GM12878 (cell line): ENCODE measurements at regions not wholly inside any gene's neighbourhood (a gene's known extent, or its start where the extent isn't known, plus 50 kb on each side); places are given as distances from the start of the nearest gene placed in this dataset.

Source experiments
- ATAC-seq: fragments of 200-7000 bp; cut with Tn5 transposase; 3 replicates; pipeline ENCODE4 v1.9.1; 2020; ENCODE audit warnings: mild to moderate bottlenecking, moderate library complexity
- BruUV-seq: library from RNA; stranded (reverse); fragments of 400-500 nt; replicated peaks from 2 replicates; lab custom pipeline; 2021; lab: Mats Ljungman, UMichigan
- CTCF ChIA-PET: fragments of 300-600 bp; sonication (Branson Sonifier 250); formaldehyde crosslinking; extraction: SDS; loops from one replicate; lab custom pipeline; 2021; ENCODE audit warnings: inconsistent platforms; lab: Yijun Ruan, JAX
- POLR2A ChIA-PET: fragments of 350-600 bp; formaldehyde crosslinking; extraction: SDS; loops from one replicate; lab custom pipeline; 2021; ENCODE audit warnings: inconsistent platforms; lab: Charles Lee
- RAD21 ChIA-PET: fragments of 300-600 bp; sonication (Branson Sonifier 250); formaldehyde crosslinking; loops from one replicate; lab custom pipeline; 2023; ENCODE audit warnings: antibody characterized with exemption; ENCODE audit not compliant: unreplicated experiment; lab: Charles Lee
- SMC1A ChIA-PET: fragments of 300-600 bp; sonication (Branson Sonifier 250); formaldehyde crosslinking; loops from one replicate; lab custom pipeline; 2023; ENCODE audit not compliant: unreplicated experiment, uncharacterized antibody; lab: Charles Lee
- DNase-seq: peaks from one replicate; pipeline ENCODE4 v3.0.0-alpha.2; 2011; ENCODE audit warnings: low read depth, low spot score
- FAIRE-seq: peaks from 3 replicates; lab custom pipeline; 2011; peaks lifted over from hg19 to GRCh38; lab: Jason Lieb, UNC
- H2AFZ ChIP-seq: 2 replicates; pipeline ENCODE4 v1.6.0; 2011; ENCODE audit warnings: low read depth, low read length, control low read depth; ENCODE audit not compliant: control insufficient read depth
- H3K27ac ChIP-seq: 2 replicates; pipeline ENCODE4 v1.5.1; 2011; ENCODE audit warnings: control low read depth; ENCODE audit not compliant: control insufficient read depth, insufficient read depth
- H3K27me3 ChIP-seq, 2 experiments: replicated peaks in 1 of 2; 2 replicates each; pipeline versions ENCODE4 v1.6.0 to v1.6.1; 2011; ENCODE audit warnings: low read length in 1 of 2; ENCODE audit not compliant: control insufficient read depth in 2 of 2, insufficient read depth in 2 of 2
- H3K36me3 ChIP-seq, 2 experiments: 2 replicates each; pipeline ENCODE4 v1.5.1; 2011; ENCODE audit warnings: low read length in 1 of 2; ENCODE audit not compliant: control insufficient read depth in 2 of 2, insufficient read depth in 2 of 2
- H3K4me1 ChIP-seq: 2 replicates; pipeline ENCODE4 v1.6.1; 2011; ENCODE audit warnings: mild to moderate bottlenecking, low read length, moderate library complexity, mixed read lengths; ENCODE audit not compliant: control insufficient read depth, insufficient read depth
- H3K4me2 ChIP-seq: 2 replicates; pipeline ENCODE4 v1.6.0; 2011; ENCODE audit warnings: control low read depth; ENCODE audit not compliant: control insufficient read depth, insufficient read depth
- H3K4me3 ChIP-seq: fragments of 200-600 bp; sonication (generic); 2 replicates; pipeline ENCODE4 v1.5.1; 2016
- H3K79me2 ChIP-seq: 2 replicates; pipeline ENCODE4 v1.6.0; 2011; ENCODE audit warnings: low read length; ENCODE audit not compliant: control insufficient read depth, insufficient read depth
- H3K9ac ChIP-seq: 2 replicates; pipeline ENCODE4 v1.8.0; 2011; ENCODE audit warnings: low read length, control low read depth, mixed read lengths; ENCODE audit not compliant: control insufficient read depth, insufficient read depth
- H3K9me3 ChIP-seq: replicated peaks from 3 replicates; pipeline ENCODE4 v1.5.1; 2011; ENCODE audit warnings: mild to moderate bottlenecking, low read length; ENCODE audit not compliant: control insufficient read depth, insufficient read depth
- H4K20me1 ChIP-seq: 2 replicates; pipeline ENCODE4 v1.6.0; 2011; ENCODE audit not compliant: control insufficient read depth, insufficient read depth
- ASH2L ChIP-seq: fragments of 300-600, 200-600 bp; sonication (generic); IDR thresholded peaks from 2 replicates; pipeline ENCODE4 v1.6.1; 2017; ENCODE audit warnings: low read depth, mild to moderate bottlenecking, borderline replicate concordance
- BRCA1 ChIP-seq: IDR thresholded peaks from 2 replicates; pipeline ENCODE4 v1.6.1; 2011; ENCODE audit warnings: low read depth, low read length, improper control_type of control experiment
- CHD1 ChIP-seq: IDR thresholded peaks from 2 replicates; pipeline ENCODE4 v1.6.1; 2012; ENCODE audit warnings: low read depth, low read length, improper control_type of control experiment
- ETV6 ChIP-seq, 2 experiments: fragments of 450-650 bp in 1 of 2; IDR thresholded peaks in 1 of 2; conservative IDR thresholded peaks in 1 of 2; 2 replicates each; pipeline ENCODE4 v1.6.1; 2014; ENCODE audit warnings: antibody characterized with exemption in 1 of 2, borderline replicate concordance in 1 of 2, low read depth in 1 of 2, mild to moderate bottlenecking in 1 of 2, moderate library complexity in 1 of 2
- FOS ChIP-seq: IDR thresholded peaks from 3 replicates; pipeline ENCODE4 v1.6.1; 2011; ENCODE audit warnings: borderline replicate concordance; ENCODE audit not compliant: insufficient read length; ENCODE audit errors: extremely low read depth
- FOXK2 ChIP-seq: fragments of 450-650 bp; IDR thresholded peaks from 2 replicates; pipeline ENCODE4 v1.6.1; 2017; ENCODE audit warnings: mild to moderate bottlenecking, moderate library complexity
- HCFC1 ChIP-seq: fragments of 150-350 bp; IDR thresholded peaks from 2 replicates; pipeline ENCODE4 v1.6.1; 2014; ENCODE audit warnings: low read length
- JUNB ChIP-seq: IDR thresholded peaks from 2 replicates; pipeline ENCODE4 v1.6.1; 2016; ENCODE audit warnings: antibody characterized with exemption, mild to moderate bottlenecking
- JUND ChIP-seq: IDR thresholded peaks from 2 replicates; pipeline ENCODE4 v1.6.1; 2012; ENCODE audit warnings: low read depth, mild to moderate bottlenecking, low read length, improper control_type of control experiment, moderate library complexity
- NFXL1 ChIP-seq: fragments of 450-650 bp; IDR thresholded peaks from 2 replicates; pipeline ENCODE4 v1.6.1; 2017; ENCODE audit warnings: antibody characterized with exemption, mild to moderate bottlenecking, borderline replicate concordance
- NFYB ChIP-seq: IDR thresholded peaks from 2 replicates; pipeline ENCODE4 v1.6.1; 2011; ENCODE audit warnings: low read depth, mild to moderate bottlenecking, low read length, improper control_type of control experiment, moderate library complexity; ENCODE audit not compliant: insufficient read depth
- RCOR1 ChIP-seq: conservative IDR thresholded peaks from 2 replicates; pipeline ENCODE4 v1.6.1; 2012; ENCODE audit warnings: low read depth, low read length, improper control_type of control experiment
- SMAD5 ChIP-seq: IDR thresholded peaks from 2 replicates; pipeline ENCODE4 v1.6.1; 2016; ENCODE audit warnings: antibody characterized with exemption, low read depth
- SREBF1 ChIP-seq: IDR thresholded peaks from 2 replicates; pipeline ENCODE4 v1.6.1; 2012; ENCODE audit warnings: mild to moderate bottlenecking, low read length
- SRF ChIP-seq, 2 experiments: IDR thresholded peaks; 2 replicates each; pipeline ENCODE4 v1.6.1; 2011; ENCODE audit warnings: low read depth in 2 of 2, low read length in 2 of 2, mild to moderate bottlenecking in 1 of 2, moderate library complexity in 1 of 2
- SUZ12 ChIP-seq: fragments of 200-600 bp; sonication (generic); IDR thresholded peaks from one replicate; pipeline ENCODE4 v1.6.1; 2018; ENCODE audit warnings: antibody characterized with exemption, mild to moderate bottlenecking; ENCODE audit not compliant: unreplicated experiment
- ZNF24 ChIP-seq: fragments of 450-650 bp; IDR thresholded peaks from 2 replicates; pipeline ENCODE4 v1.6.1; 2017; ENCODE audit warnings: antibody characterized with exemption, mild to moderate bottlenecking
- WGBS: methylation state at CpG from one replicate; pipeline ENCODE4 v1.1.6; 2016; ENCODE audit warnings: low lambda C conversion rate; ENCODE audit not compliant: insufficient replicate concordance, insufficient coverage; ENCODE audit errors: missing lambda C conversion rate; 5-methylcytosine and 5-hydroxymethylcytosine counted together
- in situ Hi-C: fragments of 300-500 bp; cut with MboI; formaldehyde crosslinking; loops from 9 replicates; pipeline ENCODE4 v1.14.3; 2018; ENCODE audit warnings: mixed read lengths
- intact Hi-C: fragments of 100-400 bp; cut with micrococcal nuclease; formaldehyde crosslinking; loops from one replicate; pipeline ENCODE4 v1.14.2; 2022; ENCODE audit not compliant: unreplicated experiment
- TF ChIP-seq, protein P1 (sequence below): fragments of 450-650 bp; IDR thresholded peaks from 2 replicates; pipeline ENCODE4 v1.6.1; 2016; ENCODE audit warnings: mild to moderate bottlenecking, moderate library complexity, borderline replicate concordance
- TF ChIP-seq, protein P2 (sequence below): IDR thresholded peaks from 2 replicates; pipeline ENCODE4 v1.6.1; 2012; ENCODE audit warnings: low read depth, low read length, improper control_type of control experiment

GRCh38 chr22:22093743-22094142, 111.2 kb upstream of the TOP3B start:
- Histone ChIP-seq H2AFZ (no peak overlapping the region), H3K9ac (no peak overlapping the region), H3K36me3 (no peaks in the 10 kb centered on the region), H3K4me3 (no peak overlapping the region), H3K27me3 (no peaks in the 10 kb centered on the region), H4K20me1 (no peaks in the 10 kb centered on the region), H3K4me1 (peaks cover 6% of the 10 kb centered on the region), H3K9me3 (peaks cover 10% of the 10 kb centered on the region), H3K27ac (no peak overlapping the region), H3K4me2 (no peak overlapping the region), H3K79me2 (no peaks in the 10 kb centered on the region)
- intact Hi-C loops (loop anchor here (2.0 kb wide), 1 partner anchor 29 kb away; no protein-coding TSS in a partner anchor), in situ Hi-C loops (no loop called here)
- SMC1A ChIA-PET: no interaction called here
- RAD21 ChIA-PET: interaction anchor here (1.4 to 1.5 kb wide), 2 partner anchors 33 to 48 kb away, joined by 3 to 4 read pairs; no protein-coding TSS in a partner anchor
- no TSS peak for BruUV-seq
- TF ChIP-seq SRF (IDR thresholded peaks at IDR 0.05; ENCODE audit: low read depth in 2 of 2, low read length in 2 of 2) (no peak), SUZ12 (no peak), RCOR1 (no peak), BRCA1 (no peak), SMAD5 (no peak), CHD1 (no peak), JUND (no peak), FOS (no peak), ZNF24 (no peak), ETV6 (conservative IDR thresholded peaks at IDR 0.05 in 1 of 2, IDR thresholded peaks at IDR 0.05 in 1 of 2; ENCODE audit: borderline replicate concordance in 1 of 2, low read depth in 1 of 2) (no peak), SREBF1 (no peak), JUNB (no peak), NFYB (no peak), NFXL1 (no peak), FOXK2 (no peak), ASH2L (no peak), HCFC1 (no peak)
- TF ChIP-seq, protein P1, sequence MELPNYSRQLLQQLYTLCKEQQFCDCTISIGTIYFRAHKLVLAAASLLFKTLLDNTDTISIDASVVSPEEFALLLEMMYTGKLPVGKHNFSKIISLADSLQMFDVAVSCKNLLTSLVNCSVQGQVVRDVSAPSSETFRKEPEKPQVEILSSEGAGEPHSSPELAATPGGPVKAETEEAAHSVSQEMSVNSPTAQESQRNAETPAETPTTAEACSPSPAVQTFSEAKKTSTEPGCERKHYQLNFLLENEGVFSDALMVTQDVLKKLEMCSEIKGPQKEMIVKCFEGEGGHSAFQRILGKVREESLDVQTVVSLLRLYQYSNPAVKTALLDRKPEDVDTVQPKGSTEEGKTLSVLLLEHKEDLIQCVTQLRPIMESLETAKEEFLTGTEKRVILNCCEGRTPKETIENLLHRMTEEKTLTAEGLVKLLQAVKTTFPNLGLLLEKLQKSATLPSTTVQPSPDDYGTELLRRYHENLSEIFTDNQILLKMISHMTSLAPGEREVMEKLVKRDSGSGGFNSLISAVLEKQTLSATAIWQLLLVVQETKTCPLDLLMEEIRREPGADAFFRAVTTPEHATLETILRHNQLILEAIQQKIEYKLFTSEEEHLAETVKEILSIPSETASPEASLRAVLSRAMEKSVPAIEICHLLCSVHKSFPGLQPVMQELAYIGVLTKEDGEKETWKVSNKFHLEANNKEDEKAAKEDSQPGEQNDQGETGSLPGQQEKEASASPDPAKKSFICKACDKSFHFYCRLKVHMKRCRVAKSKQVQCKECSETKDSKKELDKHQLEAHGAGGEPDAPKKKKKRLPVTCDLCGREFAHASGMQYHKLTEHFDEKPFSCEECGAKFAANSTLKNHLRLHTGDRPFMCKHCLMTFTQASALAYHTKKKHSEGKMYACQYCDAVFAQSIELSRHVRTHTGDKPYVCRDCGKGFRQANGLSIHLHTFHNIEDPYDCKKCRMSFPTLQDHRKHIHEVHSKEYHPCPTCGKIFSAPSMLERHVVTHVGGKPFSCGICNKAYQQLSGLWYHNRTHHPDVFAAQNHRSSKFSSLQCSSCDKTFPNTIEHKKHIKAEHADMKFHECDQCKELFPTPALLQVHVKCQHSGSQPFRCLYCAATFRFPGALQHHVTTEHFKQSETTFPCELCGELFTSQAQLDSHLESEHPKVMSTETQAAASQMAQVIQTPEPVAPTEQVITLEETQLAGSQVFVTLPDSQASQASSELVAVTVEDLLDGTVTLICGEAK: no peak
- TF ChIP-seq, protein P2, sequence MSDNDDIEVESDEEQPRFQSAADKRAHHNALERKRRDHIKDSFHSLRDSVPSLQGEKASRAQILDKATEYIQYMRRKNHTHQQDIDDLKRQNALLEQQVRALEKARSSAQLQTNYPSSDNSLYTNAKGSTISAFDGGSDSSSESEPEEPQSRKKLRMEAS: no peak
- DNase-seq (no peak), FAIRE-seq (no peak), ATAC-seq (no peak)
- CTCF ChIA-PET: interaction anchor here (1.2 kb wide), 1 partner anchor 18 kb away, joined by 4 read pairs; no protein-coding TSS in a partner anchor
- POLR2A ChIA-PET: no interaction called here
- 39% methylated on average over 1 of the region's 1 CpG for WGBS
